ENCODE measurements at regions not wholly inside any gene's neighbourhood (a gene's known extent, or its start where the extent isn't known, plus 50 kb on each side); places are given as distances from the start of the nearest gene placed in this dataset.

GRCh38 chr13:83086948-83087347, 795.3 kb downstream of the SLITRK1 start:
- dilution Hi-C loops (cut with MboI; ENCODE audit: extremely low pct_ligation_motif_present, low sequenced_read_pairs) (no loop called here), intact Hi-C loops (cut with micrococcal nuclease) (no loop called here)
- H4K20me1 ChIP-seq (replicated peaks; ENCODE audit: control insufficient read depth, extremely low read depth, insufficient read depth, low read length): no peaks in the 10 kb centered on the region
- TF ChIP-seq EZH2 (IDR thresholded peaks at IDR 0.05; ENCODE audit: borderline replicate concordance, low read depth, low read length, severe bottlenecking): no peak
- no peak for TF ChIP-seq MAX (IDR thresholded peaks at IDR 0.05; ENCODE audit: insufficient read depth, insufficient read length)
- no peak for TF ChIP-seq FOS (IDR thresholded peaks at IDR 0.05; ENCODE audit: borderline replicate concordance, insufficient read depth, low read length)
- TF ChIP-seq POLR2AphosphoS5 (IDR thresholded peaks at IDR 0.05; ENCODE audit: insufficient read depth, low read depth, low read length): no peak
- TF ChIP-seq GATA2 (IDR thresholded peaks at IDR 0.05; ENCODE audit: insufficient read depth, insufficient read length, low read depth, low read length): no peak
- TF ChIP-seq JUN (IDR thresholded peaks at IDR 0.05; ENCODE audit: borderline replicate concordance, insufficient read depth, insufficient read length, low read depth): no peak
- no peak for TF ChIP-seq POLR2A (IDR thresholded peaks at IDR 0.05; ENCODE audit: low read depth, low read length)
- H3K9me1 ChIP-seq (replicated peaks; ENCODE audit: control insufficient read depth, extremely low read depth, insufficient read depth, low read length): no peaks in the 10 kb centered on the region
- H3K4me3 ChIP-seq (replicated peaks in 1 of 3; ENCODE audit: insufficient read depth in 1 of 3, low read depth in 1 of 3, low read length in 3 of 3): no peak overlapping the region
- H3K36me3 ChIP-seq (ENCODE audit: control insufficient read depth in 2 of 2, extremely low read depth in 1 of 2, insufficient read depth in 2 of 2, low read length in 2 of 2): no peaks in the 10 kb centered on the region
- H3K4me1 ChIP-seq (ENCODE audit: control insufficient read depth, extremely low read depth, insufficient read depth, low read length): no peaks in the 10 kb centered on the region
- no peaks in the 10 kb centered on the region for H3K27me3 ChIP-seq (ENCODE audit: control insufficient read depth in 2 of 2, insufficient read depth in 2 of 2, low read length in 2 of 2)
- no peak overlapping the region for H3K27ac ChIP-seq (ENCODE audit: insufficient read depth, low read depth, low read length)
- CTCF ChIA-PET: no interaction called here
- DNase-seq (ENCODE audit: low read depth, low spot score): no peak
- H3K79me2 ChIP-seq (ENCODE audit: control insufficient read depth, insufficient read depth, low read length): no peaks in the 10 kb centered on the region
- BruUV-seq (replicated peaks): no TSS peak
- H3K4me2 ChIP-seq (ENCODE audit: insufficient read depth, low read length): no peak overlapping the region
- POLR2A ChIA-PET: no interaction called here
- H2AFZ ChIP-seq (ENCODE audit: low read depth, low read length): no peak overlapping the region
- no peak for FAIRE-seq
- H3K9ac ChIP-seq (replicated peaks; ENCODE audit: extremely low read depth, insufficient read depth, low read length): no peak overlapping the region
- peaks cover 3% of the 10 kb centered on the region for H3K9me3 ChIP-seq (replicated peaks; ENCODE audit: control insufficient read depth, insufficient read depth, low read length)

GRCh38 chr13:83086088-83086487, 796.2 kb downstream of the SLITRK1 start:
- no TSS peak for BruUV-seq (replicated peaks)
- CTCF ChIA-PET: no interaction called here

More at GRCh38 chr13:83086088-83086487, 796.2 kb downstream of the SLITRK1 start:
- no peaks in the 10 kb centered on the region for H3K4me1 ChIP-seq (ENCODE audit: control insufficient read depth, extremely low read depth, insufficient read depth, low read length)
- no peaks in the 10 kb centered on the region for H3K36me3 ChIP-seq (ENCODE audit: control insufficient read depth in 2 of 2, extremely low read depth in 1 of 2, insufficient read depth in 2 of 2, low read length in 2 of 2)
- TF ChIP-seq POLR2A (IDR thresholded peaks at IDR 0.05; ENCODE audit: low read depth, low read length) (no peak), FOS (IDR thresholded peaks at IDR 0.05; ENCODE audit: borderline replicate concordance, insufficient read depth, low read length) (no peak), CTCF (IDR thresholded peaks at IDR 0.05; ENCODE audit: extremely low read depth in 1 of 2, insufficient read depth in 1 of 2, low read depth in 1 of 2, low read length in 2 of 2) (no peak), EZH2 (IDR thresholded peaks at IDR 0.05; ENCODE audit: borderline replicate concordance, low read depth, low read length, severe bottlenecking) (no peak), JUN (IDR thresholded peaks at IDR 0.05; ENCODE audit: borderline replicate concordance, insufficient read depth, insufficient read length, low read depth) (no peak), GATA2 (IDR thresholded peaks at IDR 0.05; ENCODE audit: insufficient read depth, insufficient read length, low read depth, low read length) (no peak), POLR2AphosphoS5 (IDR thresholded peaks at IDR 0.05; ENCODE audit: insufficient read depth, low read depth, low read length) (no peak), MYC (IDR thresholded peaks at IDR 0.05; ENCODE audit: low read depth, low read length) (no peak), MAX (IDR thresholded peaks at IDR 0.05; ENCODE audit: insufficient read depth, insufficient read length) (no peak)
- H3K4me2 ChIP-seq (ENCODE audit: insufficient read depth, low read length): no peak overlapping the region
- H3K27ac ChIP-seq (ENCODE audit: insufficient read depth, low read depth, low read length): no peak overlapping the region
- H3K4me3 ChIP-seq (replicated peaks in 1 of 3; ENCODE audit: insufficient read depth in 1 of 3, low read depth in 1 of 3, low read length in 3 of 3): no peak overlapping the region
- no peaks in the 10 kb centered on the region for H3K79me2 ChIP-seq (ENCODE audit: control insufficient read depth, insufficient read depth, low read length)
- no peaks in the 10 kb centered on the region for H3K9me1 ChIP-seq (replicated peaks; ENCODE audit: control insufficient read depth, extremely low read depth, insufficient read depth, low read length)
- no peaks in the 10 kb centered on the region for H3K27me3 ChIP-seq (ENCODE audit: control insufficient read depth in 2 of 2, insufficient read depth in 2 of 2, low read length in 2 of 2)
- POLR2A ChIA-PET: no interaction called here
- intact Hi-C loops (cut with micrococcal nuclease) (no loop called here), dilution Hi-C loops (cut with MboI; ENCODE audit: extremely low pct_ligation_motif_present, low sequenced_read_pairs) (no loop called here)
- DNase-seq (ENCODE audit: low read depth, low spot score) (no peak), FAIRE-seq (no peak)
- H3K9me3 ChIP-seq (replicated peaks; ENCODE audit: control insufficient read depth, insufficient read depth, low read length): peaks cover 3% of the 10 kb centered on the region
- no peaks in the 10 kb centered on the region for H4K20me1 ChIP-seq (replicated peaks; ENCODE audit: control insufficient read depth, extremely low read depth, insufficient read depth, low read length)
- no peak overlapping the region for H3K9ac ChIP-seq (replicated peaks; ENCODE audit: extremely low read depth, insufficient read depth, low read length)
- no peak overlapping the region for H2AFZ ChIP-seq (ENCODE audit: low read depth, low read length)

All from endothelial cell of umbilical vein (primary cell).